ENCODE measurements at regions not wholly inside any gene's neighbourhood (a gene's known extent, or its start where the extent isn't known, plus 50 kb on each side); places are given as distances from the start of the nearest gene placed in this dataset.

- H3K36me3 ChIP-seq (ENCODE audit: control insufficient read depth in 4 of 4, insufficient read depth in 3 of 4, low read depth in 1 of 4, low read length in 3 of 4): no peaks in the 10 kb centered on the region
- no peak overlapping the region for H3K9ac ChIP-seq (ENCODE audit: low read depth in 1 of 2, low read length in 2 of 2)
- no peaks in the 10 kb centered on the region for H3K27me3 ChIP-seq (ENCODE audit: control insufficient read depth in 4 of 4, insufficient read depth in 4 of 4, low read length in 3 of 4)
- TF ChIP-seq GABPA (IDR thresholded peaks at IDR 0.05 in 1 of 2, conservative IDR thresholded peaks at IDR 0.05 in 1 of 2): no peak
- TF ChIP-seq JUND (IDR thresholded peaks at IDR 0.05): no peak
- TF ChIP-seq TAF1 (conservative IDR thresholded peaks at IDR 0.05): no peak
- no peak for TF ChIP-seq HNF4G (IDR thresholded peaks at IDR 0.05)
- TF ChIP-seq MAX (IDR thresholded peaks at IDR 0.05): no peak
- no peak for TF ChIP-seq YY1 (IDR thresholded peaks at IDR 0.05)
- TF ChIP-seq, protein P1, sequence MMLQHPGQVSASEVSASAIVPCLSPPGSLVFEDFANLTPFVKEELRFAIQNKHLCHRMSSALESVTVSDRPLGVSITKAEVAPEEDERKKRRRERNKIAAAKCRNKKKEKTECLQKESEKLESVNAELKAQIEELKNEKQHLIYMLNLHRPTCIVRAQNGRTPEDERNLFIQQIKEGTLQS (IDR thresholded peaks at IDR 0.05): no peak
- no peak for TF ChIP-seq HNF4A (conservative IDR thresholded peaks at IDR 0.05)
- TF ChIP-seq FOXA1 (IDR thresholded peaks at IDR 0.05): no peak
- TF ChIP-seq ZBTB33 (IDR thresholded peaks at IDR 0.05): no peak
- no peaks in the 10 kb centered on the region for H3K4me1 ChIP-seq (ENCODE audit: control insufficient read depth in 4 of 4, insufficient read depth in 4 of 4, low read length in 3 of 4)
- no peak overlapping the region for H3K27ac ChIP-seq (ENCODE audit: low read depth in 1 of 2, low read length in 2 of 2)
- no peak for DNase-seq (ENCODE audit: low spot score)
- H3K4me3 ChIP-seq (ENCODE audit: low read depth in 1 of 3, low read length in 3 of 3): no peak overlapping the region
- H3K9me3 ChIP-seq (ENCODE audit: control insufficient read depth in 4 of 4, low read length in 3 of 4): no peaks in the 10 kb centered on the region
Measured at GRCh38 chr4:157897855-157898370, 274.9 kb downstream of the GASK1B start.

- no peaks in the 10 kb centered on the region for H3K36me3 ChIP-seq (ENCODE audit: control insufficient read depth in 4 of 4, insufficient read depth in 3 of 4, low read depth in 1 of 4, low read length in 3 of 4)
- TF ChIP-seq, protein P2, sequence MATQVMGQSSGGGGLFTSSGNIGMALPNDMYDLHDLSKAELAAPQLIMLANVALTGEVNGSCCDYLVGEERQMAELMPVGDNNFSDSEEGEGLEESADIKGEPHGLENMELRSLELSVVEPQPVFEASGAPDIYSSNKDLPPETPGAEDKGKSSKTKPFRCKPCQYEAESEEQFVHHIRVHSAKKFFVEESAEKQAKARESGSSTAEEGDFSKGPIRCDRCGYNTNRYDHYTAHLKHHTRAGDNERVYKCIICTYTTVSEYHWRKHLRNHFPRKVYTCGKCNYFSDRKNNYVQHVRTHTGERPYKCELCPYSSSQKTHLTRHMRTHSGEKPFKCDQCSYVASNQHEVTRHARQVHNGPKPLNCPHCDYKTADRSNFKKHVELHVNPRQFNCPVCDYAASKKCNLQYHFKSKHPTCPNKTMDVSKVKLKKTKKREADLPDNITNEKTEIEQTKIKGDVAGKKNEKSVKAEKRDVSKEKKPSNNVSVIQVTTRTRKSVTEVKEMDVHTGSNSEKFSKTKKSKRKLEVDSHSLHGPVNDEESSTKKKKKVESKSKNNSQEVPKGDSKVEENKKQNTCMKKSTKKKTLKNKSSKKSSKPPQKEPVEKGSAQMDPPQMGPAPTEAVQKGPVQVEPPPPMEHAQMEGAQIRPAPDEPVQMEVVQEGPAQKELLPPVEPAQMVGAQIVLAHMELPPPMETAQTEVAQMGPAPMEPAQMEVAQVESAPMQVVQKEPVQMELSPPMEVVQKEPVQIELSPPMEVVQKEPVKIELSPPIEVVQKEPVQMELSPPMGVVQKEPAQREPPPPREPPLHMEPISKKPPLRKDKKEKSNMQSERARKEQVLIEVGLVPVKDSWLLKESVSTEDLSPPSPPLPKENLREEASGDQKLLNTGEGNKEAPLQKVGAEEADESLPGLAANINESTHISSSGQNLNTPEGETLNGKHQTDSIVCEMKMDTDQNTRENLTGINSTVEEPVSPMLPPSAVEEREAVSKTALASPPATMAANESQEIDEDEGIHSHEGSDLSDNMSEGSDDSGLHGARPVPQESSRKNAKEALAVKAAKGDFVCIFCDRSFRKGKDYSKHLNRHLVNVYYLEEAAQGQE (IDR thresholded peaks at IDR 0.05): no peak
- TF ChIP-seq TAF1 (conservative IDR thresholded peaks at IDR 0.05): no peak
- no peak for TF ChIP-seq NR2F2 (IDR thresholded peaks at IDR 0.05)
- no peak for TF ChIP-seq FOXA1 (IDR thresholded peaks at IDR 0.05)
- no peak for TF ChIP-seq RAD21 (IDR thresholded peaks at IDR 0.05)
- no peak for TF ChIP-seq RXRA (IDR thresholded peaks at IDR 0.05)
- TF ChIP-seq ZBTB33 (IDR thresholded peaks at IDR 0.05): no peak
- no peak for TF ChIP-seq HNF4G (IDR thresholded peaks at IDR 0.05)
- no peak for TF ChIP-seq JUND (IDR thresholded peaks at IDR 0.05)
- TF ChIP-seq FOXA2 (IDR thresholded peaks at IDR 0.05): no peak
- no peak for TF ChIP-seq GABPA (IDR thresholded peaks at IDR 0.05 in 1 of 2, conservative IDR thresholded peaks at IDR 0.05 in 1 of 2)
- TF ChIP-seq MAX (IDR thresholded peaks at IDR 0.05): no peak
- H3K9me3 ChIP-seq (ENCODE audit: control insufficient read depth in 4 of 4, low read length in 3 of 4): no peaks in the 10 kb centered on the region
- H3K27ac ChIP-seq (ENCODE audit: low read depth in 1 of 2, low read length in 2 of 2): no peak overlapping the region
- no peaks in the 10 kb centered on the region for H3K4me1 ChIP-seq (ENCODE audit: control insufficient read depth in 4 of 4, insufficient read depth in 4 of 4, low read length in 3 of 4)
- DNase-seq (ENCODE audit: low spot score): no peak
- H3K27me3 ChIP-seq (ENCODE audit: control insufficient read depth in 4 of 4, insufficient read depth in 4 of 4, low read length in 3 of 4): no peaks in the 10 kb centered on the region
- WGBS: 92% methylated on average over 3 of the region's 3 CpGs
- no peak overlapping the region for H3K9ac ChIP-seq (ENCODE audit: low read depth in 1 of 2, low read length in 2 of 2)
- H3K4me3 ChIP-seq (ENCODE audit: low read depth in 1 of 3, low read length in 3 of 3): no peak overlapping the region
Measured at GRCh38 chr4:157896726-157897125, 276.1 kb downstream of the GASK1B start.
